ENCODE measurements at regions not wholly inside any gene's neighbourhood (a gene's known extent, or its start where the extent isn't known, plus 50 kb on each side); places are given as distances from the start of the nearest gene placed in this dataset.
A peak's percentile ranks its signal among the peaks of the same experiment; 100 is the strongest.
"Not testable (repeated sequence)": the region's sequence is repeated elsewhere in the genome, so short reads cannot be mapped to it uniquely, and the experiment has no call there.

- H3K9me3 ChIP-seq (ENCODE audit: control insufficient read depth in 2 of 3, insufficient read depth in 1 of 3, low read length in 3 of 3); H3K36me3 ChIP-seq (ENCODE audit: control insufficient read depth in 2 of 3, insufficient read depth in 3 of 3, low read length in 3 of 3); H3K27me3 ChIP-seq (ENCODE audit: control insufficient read depth, insufficient read depth, low read length); intact Hi-C loops (cut with DNase I); H3K4me1 ChIP-seq (ENCODE audit: control insufficient read depth in 2 of 3, insufficient read depth in 2 of 3, low read depth in 1 of 3, low read length in 3 of 3); H3K4me3 ChIP-seq (ENCODE audit: low read length in 3 of 3); FAIRE-seq; H3K9ac ChIP-seq (ENCODE audit: low read length in 3 of 3); H3K27ac ChIP-seq (ENCODE audit: low read depth in 2 of 2, low read length in 2 of 2): not testable (repeated sequence)
- peak in 1 of 5 donors; percentile 66 for DNase-seq
These were observed 350.0 kb upstream of the FOLH1 start for GRCh38 chr11:49558261-49558847.

- H3K4me1 ChIP-seq (ENCODE audit: control insufficient read depth in 2 of 3, insufficient read depth in 2 of 3, low read depth in 1 of 3, low read length in 3 of 3); H3K4me3 ChIP-seq (ENCODE audit: low read length in 3 of 3); FAIRE-seq; intact Hi-C loops (cut with DNase I); H3K36me3 ChIP-seq (ENCODE audit: control insufficient read depth in 2 of 3, insufficient read depth in 3 of 3, low read length in 3 of 3); H3K27ac ChIP-seq (ENCODE audit: low read depth in 2 of 2, low read length in 2 of 2); H3K9me3 ChIP-seq (ENCODE audit: control insufficient read depth in 2 of 3, insufficient read depth in 1 of 3, low read length in 3 of 3); DNase-seq; H3K27me3 ChIP-seq (ENCODE audit: control insufficient read depth, insufficient read depth, low read length); H3K9ac ChIP-seq (ENCODE audit: low read length in 3 of 3): not testable (repeated sequence)
These were observed 352.2 kb upstream of the FOLH1 start for GRCh38 chr11:49560593-49560992.

- H3K4me1 ChIP-seq (ENCODE audit: control insufficient read depth in 2 of 3, insufficient read depth in 2 of 3, low read depth in 1 of 3, low read length in 3 of 3); H3K36me3 ChIP-seq (ENCODE audit: control insufficient read depth in 2 of 3, insufficient read depth in 3 of 3, low read length in 3 of 3); DNase-seq; H3K27ac ChIP-seq (ENCODE audit: low read depth in 2 of 2, low read length in 2 of 2); intact Hi-C loops (cut with DNase I); FAIRE-seq; H3K27me3 ChIP-seq (ENCODE audit: control insufficient read depth, insufficient read depth, low read length); H3K9me3 ChIP-seq (ENCODE audit: control insufficient read depth in 2 of 3, insufficient read depth in 1 of 3, low read length in 3 of 3); H3K4me3 ChIP-seq (ENCODE audit: low read length in 3 of 3); H3K9ac ChIP-seq (ENCODE audit: low read length in 3 of 3): not testable (repeated sequence)
These were observed 353.0 kb upstream of the FOLH1 start for GRCh38 chr11:49561240-49561880.

GRCh38 chr11:49562262-49562661, 353.9 kb upstream of the FOLH1 start:
- peak in 1 of 5 donors; percentile 0 for DNase-seq

GRCh38 chr11:49579492-49579891, 371.1 kb upstream of the FOLH1 start:
- H3K9ac ChIP-seq (ENCODE audit: low read length in 3 of 3); H3K4me1 ChIP-seq (ENCODE audit: control insufficient read depth in 2 of 3, insufficient read depth in 2 of 3, low read depth in 1 of 3, low read length in 3 of 3); H3K27me3 ChIP-seq (ENCODE audit: control insufficient read depth, insufficient read depth, low read length); DNase-seq; intact Hi-C loops (cut with DNase I); FAIRE-seq; H3K9me3 ChIP-seq (ENCODE audit: control insufficient read depth in 2 of 3, insufficient read depth in 1 of 3, low read length in 3 of 3); H3K4me3 ChIP-seq (ENCODE audit: low read length in 3 of 3); H3K27ac ChIP-seq (ENCODE audit: low read depth in 2 of 2, low read length in 2 of 2); H3K36me3 ChIP-seq (ENCODE audit: control insufficient read depth in 2 of 3, insufficient read depth in 3 of 3, low read length in 3 of 3): not testable (repeated sequence)

More at GRCh38 chr11:49562262-49562661, 353.9 kb upstream of the FOLH1 start:
- H3K27ac ChIP-seq (ENCODE audit: low read depth in 2 of 2, low read length in 2 of 2); intact Hi-C loops (cut with DNase I); H3K9me3 ChIP-seq (ENCODE audit: control insufficient read depth in 2 of 3, insufficient read depth in 1 of 3, low read length in 3 of 3); H3K4me3 ChIP-seq (ENCODE audit: low read length in 3 of 3); FAIRE-seq; H3K36me3 ChIP-seq (ENCODE audit: control insufficient read depth in 2 of 3, insufficient read depth in 3 of 3, low read length in 3 of 3); H3K9ac ChIP-seq (ENCODE audit: low read length in 3 of 3); H3K27me3 ChIP-seq (ENCODE audit: control insufficient read depth, insufficient read depth, low read length); H3K4me1 ChIP-seq (ENCODE audit: control insufficient read depth in 2 of 3, insufficient read depth in 2 of 3, low read depth in 1 of 3, low read length in 3 of 3): not testable (repeated sequence)

GRCh38 chr11:49585495-49585894, 366.7 kb upstream of the OR4C13 start:
- H3K4me3 ChIP-seq (ENCODE audit: low read length in 3 of 3); H3K27me3 ChIP-seq (ENCODE audit: control insufficient read depth, insufficient read depth, low read length); FAIRE-seq; H3K9ac ChIP-seq (ENCODE audit: low read length in 3 of 3); H3K27ac ChIP-seq (ENCODE audit: low read depth in 2 of 2, low read length in 2 of 2); DNase-seq; H3K9me3 ChIP-seq (ENCODE audit: control insufficient read depth in 2 of 3, insufficient read depth in 1 of 3, low read length in 3 of 3); H3K4me1 ChIP-seq (ENCODE audit: control insufficient read depth in 2 of 3, insufficient read depth in 2 of 3, low read depth in 1 of 3, low read length in 3 of 3); intact Hi-C loops (cut with DNase I); H3K36me3 ChIP-seq (ENCODE audit: control insufficient read depth in 2 of 3, insufficient read depth in 3 of 3, low read length in 3 of 3): not testable (repeated sequence)

GRCh38 chr11:49608892-49609291, 343.3 kb upstream of the OR4C13 start:
- H3K36me3 ChIP-seq (ENCODE audit: control insufficient read depth in 2 of 3, insufficient read depth in 3 of 3, low read length in 3 of 3); H3K27ac ChIP-seq (ENCODE audit: low read depth in 2 of 2, low read length in 2 of 2); FAIRE-seq; H3K4me1 ChIP-seq (ENCODE audit: control insufficient read depth in 2 of 3, insufficient read depth in 2 of 3, low read depth in 1 of 3, low read length in 3 of 3); intact Hi-C loops (cut with DNase I); H3K4me3 ChIP-seq (ENCODE audit: low read length in 3 of 3); DNase-seq; H3K9ac ChIP-seq (ENCODE audit: low read length in 3 of 3); H3K9me3 ChIP-seq (ENCODE audit: control insufficient read depth in 2 of 3, insufficient read depth in 1 of 3, low read length in 3 of 3); H3K27me3 ChIP-seq (ENCODE audit: control insufficient read depth, insufficient read depth, low read length): not testable (repeated sequence)

- H3K36me3 ChIP-seq (ENCODE audit: control insufficient read depth in 2 of 3, insufficient read depth in 3 of 3, low read length in 3 of 3); FAIRE-seq; H3K27ac ChIP-seq (ENCODE audit: low read depth in 2 of 2, low read length in 2 of 2); H3K4me3 ChIP-seq (ENCODE audit: low read length in 3 of 3); H3K9me3 ChIP-seq (ENCODE audit: control insufficient read depth in 2 of 3, insufficient read depth in 1 of 3, low read length in 3 of 3); H3K9ac ChIP-seq (ENCODE audit: low read length in 3 of 3); intact Hi-C loops (cut with DNase I); H3K27me3 ChIP-seq (ENCODE audit: control insufficient read depth, insufficient read depth, low read length); DNase-seq; H3K4me1 ChIP-seq (ENCODE audit: control insufficient read depth in 2 of 3, insufficient read depth in 2 of 3, low read depth in 1 of 3, low read length in 3 of 3): not testable (repeated sequence)
These were observed 328.3 kb upstream of the OR4C13 start for GRCh38 chr11:49623872-49624271.
